Epidermal melanocyte (primary cell): ENCODE measurements at regions not wholly inside any gene's neighbourhood (a gene's known extent, or its start where the extent isn't known, plus 50 kb on each side); places are given as distances from the start of the nearest gene placed in this dataset.

ENCODE experiments used
- DNase-seq: peaks from one replicate; pipeline ENCODE4 v3.0.0; 2011; ENCODE audit warnings: low spot score; ENCODE audit not compliant: insufficient read length

GRCh38 chr3:193780397-193780796, 187.4 kb downstream of the OPA1 start:
- DNase-seq, result no peak

DNA sequence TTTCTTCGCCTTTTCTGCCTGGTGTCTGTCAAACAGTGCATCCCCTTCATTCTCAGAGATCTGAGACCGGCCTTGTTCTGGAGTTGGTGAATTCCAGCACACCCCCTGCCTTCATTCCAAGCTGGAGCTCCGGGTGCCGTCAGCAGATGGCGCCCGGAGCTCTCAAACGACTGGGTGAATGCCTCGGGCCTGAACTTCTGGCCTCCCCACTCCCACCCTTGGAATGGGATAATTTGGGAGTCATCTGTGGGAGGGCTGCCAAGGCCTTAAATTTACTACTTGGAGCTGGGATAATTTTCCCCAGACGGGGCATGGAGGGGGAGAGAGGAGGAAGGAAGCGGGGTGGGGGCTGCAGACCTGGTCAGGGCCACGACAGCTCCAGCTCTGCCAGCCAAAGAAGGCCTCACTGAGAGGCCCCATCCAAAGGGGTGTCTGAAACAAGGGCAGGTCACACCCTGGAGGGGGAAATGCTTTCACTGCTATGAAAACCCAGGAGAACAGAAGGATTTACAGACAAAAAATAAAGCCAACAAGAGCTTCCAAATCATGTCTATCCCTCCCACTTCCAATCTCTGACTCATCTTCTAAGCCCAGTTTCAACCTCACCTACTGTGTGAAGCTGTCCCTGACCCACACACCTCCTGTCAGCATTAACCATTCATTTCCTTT, 187.9 kb downstream of the OPA1 start:
- DNase-seq, result peak; percentile 91

GRCh38 chr3:193782276-193782647, 189.3 kb downstream of the OPA1 start:
- DNase-seq, result no peak

DNA sequence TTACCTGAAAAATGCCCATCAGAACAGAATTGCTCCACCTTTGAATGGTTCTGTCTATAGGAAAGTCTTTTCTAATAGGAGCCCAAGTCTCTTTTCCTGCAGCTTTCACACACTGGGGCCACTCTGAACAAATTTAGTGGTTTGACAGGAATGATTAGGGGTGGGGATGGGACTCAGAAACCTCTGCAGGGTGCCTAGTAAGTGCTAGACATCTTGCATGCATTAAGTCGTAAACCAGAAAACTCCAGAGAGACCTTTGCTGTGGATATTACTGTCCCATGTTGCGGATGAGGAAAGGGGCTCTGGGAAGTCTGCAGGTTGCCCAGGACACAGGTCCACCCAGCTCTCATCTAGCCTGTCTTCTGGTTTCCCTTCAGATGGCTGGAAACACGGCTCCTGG, 189.7 kb downstream of the OPA1 start:
- DNase-seq, result no peak

- DNase-seq, result no peak
Measured at GRCh38 chr3:193783166-193783896, 190.3 kb downstream of the OPA1 start.

DNA sequence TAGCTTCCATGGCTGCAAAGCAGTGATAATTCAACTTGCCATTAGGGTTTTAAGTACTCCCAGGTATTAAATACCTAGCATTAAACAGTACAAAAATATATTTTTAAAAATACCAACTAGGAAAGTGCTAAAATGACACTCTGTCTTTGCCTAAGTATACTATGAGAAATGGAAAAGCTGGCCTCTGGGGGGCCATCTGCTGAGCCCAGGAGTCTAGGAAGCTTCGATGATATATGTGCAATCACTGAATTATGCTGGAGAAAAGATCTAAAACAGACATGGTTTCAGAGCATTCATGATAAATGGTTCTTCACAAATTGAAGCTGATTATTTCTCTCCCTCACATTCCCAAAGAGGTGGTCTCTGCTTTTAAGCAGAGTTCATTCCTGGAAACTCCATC, 191.8 kb downstream of the OPA1 start:
- no peak for DNase-seq

DNA sequence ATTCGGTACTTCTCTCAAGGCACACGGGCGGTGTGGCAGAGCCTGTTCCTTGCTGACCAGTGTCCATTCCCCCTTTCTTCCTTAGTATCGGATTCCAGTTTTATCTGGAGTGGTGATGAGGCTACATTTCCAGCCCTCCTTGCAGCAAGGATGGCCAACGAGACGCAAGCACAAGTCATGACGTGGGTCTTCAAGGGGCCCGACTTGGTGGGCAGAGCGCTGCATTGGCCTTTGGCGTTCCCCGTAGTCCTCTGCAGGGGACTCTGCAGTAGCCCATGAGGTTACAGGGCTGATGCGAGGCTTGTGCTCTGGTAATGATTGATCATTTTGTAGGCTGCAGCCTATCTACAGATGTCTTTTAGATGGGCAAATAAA, 194.5 kb downstream of the OPA1 start:
- no peak for DNase-seq

GRCh38 chr3:193788189-193788991, 195.4 kb downstream of the OPA1 start:
- peak; percentile 50 for DNase-seq

- DNase-seq, result no peak
Measured at GRCh38 chr3:193789455-193789854, 196.4 kb downstream of the OPA1 start.

DNA sequence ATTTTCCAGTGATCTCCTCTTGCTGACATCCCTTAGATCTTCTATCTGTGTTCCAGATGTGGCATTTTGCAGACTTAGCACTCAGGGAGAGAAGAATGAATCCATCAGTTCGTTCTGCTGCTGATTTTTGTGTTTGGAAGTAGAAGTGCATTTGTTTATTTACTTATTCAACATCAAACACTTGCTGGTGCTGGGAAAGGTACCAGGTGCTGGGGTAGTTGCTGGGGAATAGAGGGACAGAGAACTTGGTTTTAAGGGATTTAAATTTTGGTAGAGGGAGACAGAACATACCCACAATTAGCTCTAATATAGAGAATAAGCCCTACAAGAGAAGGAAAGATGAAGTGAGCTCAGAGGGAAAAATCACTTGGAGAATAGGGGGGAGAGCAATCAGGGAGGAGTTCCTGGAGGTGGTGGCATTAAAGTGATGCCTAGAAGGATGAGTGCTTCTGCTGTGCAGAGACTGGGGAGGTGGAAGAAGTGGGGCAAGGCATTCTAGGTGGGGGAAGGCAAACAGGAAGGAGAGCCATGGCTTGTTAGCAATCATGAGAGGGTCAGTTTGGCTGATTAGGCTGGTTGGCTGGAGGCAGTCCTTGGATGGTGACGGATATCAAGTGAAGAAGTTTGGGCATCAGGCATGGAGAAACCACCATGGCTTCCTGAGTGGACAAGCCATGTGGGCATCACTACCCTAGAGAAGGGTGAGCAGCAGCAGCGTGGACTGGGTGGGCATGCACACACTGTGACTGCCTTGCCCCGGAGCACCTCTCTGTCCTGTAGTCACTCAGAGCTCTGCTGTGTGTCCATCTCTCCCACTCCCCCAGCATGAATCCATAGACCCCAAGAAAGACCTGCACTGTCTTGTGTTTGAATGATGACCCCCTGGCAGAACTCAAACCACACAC, 197.3 kb downstream of the OPA1 start:
- DNase-seq, result no peak

DNA sequence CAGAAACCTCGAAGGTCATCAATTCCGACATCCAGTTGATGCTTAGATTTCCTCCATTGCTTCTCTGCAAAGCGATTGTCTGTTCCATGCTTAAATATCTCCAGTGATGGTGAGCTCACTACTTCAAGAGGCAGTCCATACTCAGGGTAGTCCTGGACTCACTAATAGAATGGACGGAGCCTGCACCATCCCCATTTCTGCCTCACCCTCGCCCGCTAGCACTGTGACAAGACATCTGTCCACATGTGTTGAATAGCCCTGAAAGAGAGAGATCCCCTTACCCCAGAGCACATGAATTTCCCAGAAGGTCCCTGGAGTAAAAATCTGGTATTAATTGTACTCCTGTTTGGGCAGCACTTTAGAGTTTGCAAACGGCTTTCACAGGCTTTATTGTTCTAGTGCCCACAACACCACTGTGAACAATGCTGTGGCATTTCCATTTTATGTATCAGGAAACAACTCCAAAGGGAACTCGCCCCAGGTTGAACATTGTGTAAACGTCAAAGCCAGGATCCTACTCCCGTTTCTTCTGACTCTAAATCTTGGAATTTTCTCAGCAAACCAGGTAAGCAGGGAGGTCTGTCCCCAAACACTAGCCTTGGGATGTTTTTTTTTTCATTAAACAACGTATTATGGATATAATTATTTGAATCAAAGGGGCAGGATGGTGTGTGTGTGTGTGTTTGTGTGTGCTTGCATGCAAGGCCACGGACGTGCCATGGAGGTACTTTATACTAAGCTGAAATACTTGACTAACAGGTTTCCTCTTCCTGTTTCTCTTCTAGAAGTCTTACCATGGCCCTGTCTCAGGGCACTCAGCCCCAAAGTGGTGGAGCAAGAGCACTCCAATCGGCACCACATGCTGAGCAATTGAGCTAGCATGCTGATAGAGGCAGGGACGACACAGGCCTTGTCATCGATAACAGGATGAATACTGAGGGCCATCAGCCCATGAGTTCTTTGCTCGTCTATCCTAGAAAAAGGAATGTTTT, 198.3 kb downstream of the OPA1 start:
- DNase-seq, result no peak

DNA sequence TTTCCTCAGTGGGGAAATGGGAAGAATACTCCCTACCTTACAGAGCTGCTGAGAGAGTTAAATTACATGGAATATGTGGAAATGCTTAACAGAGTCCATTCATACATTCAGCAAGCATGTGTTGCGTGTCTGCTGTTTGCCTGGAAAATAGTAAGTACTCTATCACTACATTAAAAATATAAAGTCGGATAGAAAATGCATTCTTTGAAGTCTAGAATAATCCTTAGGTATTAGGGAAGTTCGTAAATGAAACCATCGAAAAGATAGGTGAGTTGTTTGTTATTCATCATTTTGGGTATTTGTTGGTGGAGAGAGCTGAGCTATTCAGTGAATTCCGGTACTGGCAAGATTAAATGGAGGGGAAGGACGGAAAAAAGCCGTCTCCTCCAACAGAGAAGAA, 200.1 kb downstream of the OPA1 start:
- no peak for DNase-seq

GRCh38 chr3:193794002-193794881, 201.2 kb downstream of the OPA1 start:
- no peak for DNase-seq

DNA sequence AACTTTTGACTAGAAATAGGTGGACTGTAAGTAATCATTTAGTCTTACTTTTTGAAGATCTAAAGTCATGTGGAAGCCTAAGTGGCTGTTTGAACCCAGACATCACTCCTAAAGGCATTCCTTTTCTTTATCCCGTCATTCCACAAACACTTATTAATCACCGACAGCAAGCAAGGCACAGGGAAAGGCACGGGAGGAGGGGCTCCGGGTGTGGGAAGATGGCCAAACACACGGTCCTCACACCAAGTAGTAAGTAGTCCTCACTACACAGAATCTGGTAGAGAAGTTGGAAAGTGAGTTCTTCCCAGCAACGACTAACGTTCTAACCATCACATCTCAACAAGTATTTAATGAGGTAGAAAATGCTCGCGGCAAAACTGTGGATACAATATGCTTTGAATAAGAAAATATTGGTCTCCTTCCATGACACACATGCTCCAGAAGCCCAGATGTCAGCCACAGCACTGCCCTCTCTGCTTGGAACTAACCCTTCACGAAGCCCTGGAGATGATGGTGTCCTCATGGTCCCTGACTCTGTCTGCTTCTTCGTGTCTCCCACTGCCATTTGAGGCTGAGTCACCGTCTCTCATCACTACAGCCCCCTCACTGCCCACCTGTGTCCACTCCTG, 202.2 kb downstream of the OPA1 start:
- DNase-seq, result no peak

GRCh38 chr3:193796089-193796488, 203.1 kb downstream of the OPA1 start:
- DNase-seq, result no peak

DNA sequence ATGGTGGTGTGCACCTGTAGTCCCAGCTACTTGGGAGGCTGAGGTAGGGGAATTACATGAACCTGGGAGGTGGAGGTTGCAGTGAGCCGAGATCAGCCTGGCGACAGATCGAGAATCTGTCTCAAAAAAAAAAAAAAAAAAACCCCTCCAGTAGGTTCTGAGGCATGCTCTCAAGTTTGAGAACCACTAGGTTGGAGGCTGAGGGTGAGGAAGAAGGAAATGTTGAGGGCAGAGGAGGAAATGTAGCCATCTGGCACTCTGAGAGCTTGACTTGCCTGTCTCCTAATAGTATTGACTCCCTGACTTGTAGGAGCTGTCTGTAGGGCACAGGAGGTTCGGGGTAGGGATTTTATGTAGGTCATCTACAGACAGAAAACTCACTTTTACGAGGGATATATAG, 204.6 kb downstream of the OPA1 start:
- no peak for DNase-seq

- DNase-seq, result no peak
Measured at GRCh38 chr3:193798051-193798450, 205.0 kb downstream of the OPA1 start.

DNA sequence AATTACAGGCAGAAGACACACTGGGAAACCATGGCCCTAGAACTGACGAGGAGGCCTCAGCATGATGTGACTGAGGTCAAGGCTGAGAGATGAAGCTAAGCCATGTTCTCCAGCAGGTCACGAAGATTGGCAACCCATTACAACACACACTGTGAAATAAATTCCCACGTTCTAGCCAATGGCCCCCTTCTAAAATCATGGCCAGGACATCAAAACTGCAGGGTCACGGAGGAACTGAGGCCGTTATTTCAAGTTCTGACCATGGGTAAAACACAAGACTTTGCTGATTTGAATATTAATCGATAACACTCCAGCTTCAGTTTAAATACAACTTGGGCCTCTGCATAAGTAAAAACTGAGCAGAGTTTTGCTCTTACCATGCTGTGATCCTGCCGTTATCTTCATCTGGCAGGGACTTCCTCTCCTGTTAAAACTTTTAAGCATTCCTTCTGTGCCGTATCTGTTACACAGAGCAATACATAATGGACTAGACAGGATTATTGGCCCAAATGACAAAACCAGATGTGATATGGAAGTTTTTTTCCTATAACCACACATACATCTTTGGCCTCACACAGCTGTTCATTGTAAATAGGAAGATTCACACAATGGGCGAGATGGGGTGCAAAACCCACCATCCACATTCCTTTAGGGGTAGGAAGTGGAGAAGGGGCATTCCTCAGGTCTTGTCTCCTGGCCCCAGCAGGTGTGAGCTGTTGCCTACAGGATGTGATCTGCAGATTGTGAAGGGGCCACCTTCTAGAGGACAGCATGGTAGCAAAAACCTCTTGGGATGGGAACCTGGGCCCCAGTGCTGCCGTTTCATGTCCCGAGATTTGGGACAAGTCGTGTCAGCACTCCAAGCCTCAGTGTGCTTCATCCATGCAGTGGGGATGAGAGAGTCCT, 207.4 kb downstream of the OPA1 start:
- DNase-seq, result no peak
